Activated T-cell treated with anti-CD3 and anti-CD28 coated beads for 24 hours (primary cell): ENCODE measurements at regions not wholly inside any gene's neighbourhood (a gene's known extent, or its start where the extent isn't known, plus 50 kb on each side); places are given as distances from the start of the nearest gene placed in this dataset.

Experiments used
- DNase-seq: peaks from one replicate; pipeline ENCODE4 v3.0.0-alpha.2; 2020; ENCODE audit warnings: low read depth

- no peak for DNase-seq
Measured at GRCh38 chr1:61523229-61523628, 201.7 kb downstream of the TM2D1 start.

GRCh38 chr1:61520401-61520800, 204.5 kb downstream of the TM2D1 start:
- no peak for DNase-seq

GRCh38 chr1:61519631-61520030, 205.3 kb downstream of the TM2D1 start:
- DNase-seq = no peak

GRCh38 chr1:61518670-61519400, 206.1 kb downstream of the TM2D1 start:
- no peak for DNase-seq

- DNase-seq = no peak
Measured at GRCh38 chr1:61517345-61517744, 207.6 kb downstream of the TM2D1 start.

- DNase-seq = no peak
Measured at GRCh38 chr1:61515096-61515495, 209.8 kb downstream of the TM2D1 start.
